Vagina (tissue), 2 donors: ENCODE measurements at regions not wholly inside any gene's neighbourhood (a gene's known extent, or its start where the extent isn't known, plus 50 kb on each side); places are given as distances from the start of the nearest gene placed in this dataset.

Source experiments
- DNase-seq, 2 donors: peaks; one replicate each; pipeline ENCODE4 v3.0.0-alpha.2; 2017; ENCODE audit errors: extremely low spot score in 2 of 2
- H3K27ac ChIP-seq: fragments of 200-600 bp; sonication (generic); one replicate; pipeline ENCODE4 v1.5.1; 2019
- H3K27me3 ChIP-seq: fragments of 200-600 bp; sonication (generic); one replicate; pipeline ENCODE4 v1.5.1; 2019
- H3K36me3 ChIP-seq, 2 donors: fragments of 200-600 bp; sonication (generic); one replicate each; pipeline ENCODE4 v1.5.1; 2017 to 2019
- H3K4me1 ChIP-seq: fragments of 200-600 bp; sonication (generic); one replicate; pipeline ENCODE4 v1.5.1; 2019
- H3K4me3 ChIP-seq, 2 donors: fragments of 200-600 bp; sonication (generic); 1 replicate in 1 of 2; 2 replicates in 1 of 2; pipeline ENCODE4 v1.5.1; 2016 to 2019
- H3K9me3 ChIP-seq: fragments of 200-600 bp; sonication (generic); one replicate; pipeline ENCODE4 v1.5.1; 2019
- POLR2A ChIP-seq, 2 donors: fragments of 450-650 bp; IDR thresholded peaks; one replicate each; pipeline ENCODE4 v1.6.1; 2017; ENCODE audit warnings: antibody characterized with exemption in 2 of 2, mild to moderate bottlenecking in 2 of 2, moderate library complexity in 2 of 2
- POLR2AphosphoS5 ChIP-seq, 2 donors: sonication (generic); formaldehyde crosslinking; IDR thresholded peaks; one replicate each; pipeline ENCODE4 v1.9.0; 2017; ENCODE audit warnings: antibody characterized with exemption in 2 of 2, mild to moderate bottlenecking in 2 of 2, low read depth in 1 of 2; ENCODE audit not compliant: insufficient read depth in 1 of 2
- intact Hi-C: fragments of 100-400 bp; cut with DNase I; formaldehyde crosslinking; loops from one replicate; pipeline ENCODE4 v1.15.1; 2023
- TF ChIP-seq, protein P1 (sequence below), 3 experiments: fragments of 450-650 bp in 2 of 3; fragments of 200-600 bp in 1 of 3; sonication (generic) in 1 of 3; IDR thresholded peaks; one replicate each; pipeline ENCODE4 v1.5.1; 2017 to 2019; ENCODE audit warnings: antibody characterized with exemption in 3 of 3, mild to moderate bottlenecking in 2 of 3, moderate library complexity in 2 of 3

DNA sequence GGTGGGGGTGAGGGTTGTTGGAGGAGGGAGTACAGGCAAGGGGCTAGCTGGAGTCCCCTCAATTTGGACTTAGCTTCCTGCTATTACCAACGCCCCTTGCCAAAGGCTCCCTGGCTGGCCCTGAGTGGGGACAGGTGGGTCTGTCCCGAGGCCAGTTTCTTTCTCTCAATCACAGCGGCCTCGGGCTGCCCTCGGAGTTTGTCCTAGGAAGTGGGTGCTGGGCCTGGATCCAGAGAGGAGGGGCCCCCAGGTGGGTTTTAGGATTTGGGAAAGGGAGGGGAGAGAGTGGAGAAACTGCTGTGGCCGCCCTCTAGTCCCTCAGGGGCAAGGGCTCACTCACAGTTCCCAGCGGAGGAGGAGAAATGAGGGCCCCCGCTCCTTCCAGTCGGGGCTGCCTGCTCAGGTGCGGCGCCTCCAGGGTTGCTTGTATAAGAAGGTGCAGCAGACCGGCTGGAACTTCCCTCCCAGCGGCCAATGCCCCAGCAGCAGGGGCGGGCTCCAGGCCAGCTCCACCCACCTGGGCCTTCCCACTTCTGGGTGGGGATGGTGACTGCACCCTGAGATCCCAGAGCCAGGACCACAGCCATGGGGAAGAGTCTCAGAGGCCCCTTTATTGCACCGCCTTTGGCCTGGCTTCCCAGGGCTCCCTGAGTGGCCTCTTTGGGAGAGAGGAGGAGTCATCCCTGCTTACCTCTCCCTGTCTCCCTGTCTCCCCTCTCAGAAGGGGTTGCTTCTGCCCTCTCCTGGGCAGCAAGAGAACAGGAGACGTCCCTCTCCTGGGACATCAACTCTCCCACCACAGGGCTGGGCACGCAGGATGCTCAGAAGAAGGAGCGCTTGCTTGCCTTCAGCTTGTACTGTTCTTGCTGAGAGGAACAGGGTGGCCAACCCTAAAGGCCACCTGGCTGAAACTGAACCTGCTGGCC, 112.0 kb upstream of the SMURF2 start:
- intact Hi-C loops: no loop called here
- Histone ChIP-seq H3K27me3 (no peaks in the 10 kb centered on the region), H3K4me3 (peak overlapping the region in 1 of 2 donors; percentile 23), H3K36me3 (no peaks in the 10 kb centered on the region), H3K27ac (no peak overlapping the region), H3K4me1 (peaks cover 38% of the 10 kb centered on the region), H3K9me3 (no peaks in the 10 kb centered on the region)
- no peak for TF ChIP-seq POLR2A (IDR thresholded peaks at IDR 0.05)
- TF ChIP-seq, protein P1, sequence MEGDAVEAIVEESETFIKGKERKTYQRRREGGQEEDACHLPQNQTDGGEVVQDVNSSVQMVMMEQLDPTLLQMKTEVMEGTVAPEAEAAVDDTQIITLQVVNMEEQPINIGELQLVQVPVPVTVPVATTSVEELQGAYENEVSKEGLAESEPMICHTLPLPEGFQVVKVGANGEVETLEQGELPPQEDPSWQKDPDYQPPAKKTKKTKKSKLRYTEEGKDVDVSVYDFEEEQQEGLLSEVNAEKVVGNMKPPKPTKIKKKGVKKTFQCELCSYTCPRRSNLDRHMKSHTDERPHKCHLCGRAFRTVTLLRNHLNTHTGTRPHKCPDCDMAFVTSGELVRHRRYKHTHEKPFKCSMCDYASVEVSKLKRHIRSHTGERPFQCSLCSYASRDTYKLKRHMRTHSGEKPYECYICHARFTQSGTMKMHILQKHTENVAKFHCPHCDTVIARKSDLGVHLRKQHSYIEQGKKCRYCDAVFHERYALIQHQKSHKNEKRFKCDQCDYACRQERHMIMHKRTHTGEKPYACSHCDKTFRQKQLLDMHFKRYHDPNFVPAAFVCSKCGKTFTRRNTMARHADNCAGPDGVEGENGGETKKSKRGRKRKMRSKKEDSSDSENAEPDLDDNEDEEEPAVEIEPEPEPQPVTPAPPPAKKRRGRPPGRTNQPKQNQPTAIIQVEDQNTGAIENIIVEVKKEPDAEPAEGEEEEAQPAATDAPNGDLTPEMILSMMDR (IDR thresholded peaks at IDR 0.05): no peak
- no peak for TF ChIP-seq POLR2AphosphoS5 (IDR thresholded peaks at IDR 0.05; ENCODE audit: insufficient read depth in 1 of 2, low read depth in 1 of 2)
- no peak for DNase-seq

DNA sequence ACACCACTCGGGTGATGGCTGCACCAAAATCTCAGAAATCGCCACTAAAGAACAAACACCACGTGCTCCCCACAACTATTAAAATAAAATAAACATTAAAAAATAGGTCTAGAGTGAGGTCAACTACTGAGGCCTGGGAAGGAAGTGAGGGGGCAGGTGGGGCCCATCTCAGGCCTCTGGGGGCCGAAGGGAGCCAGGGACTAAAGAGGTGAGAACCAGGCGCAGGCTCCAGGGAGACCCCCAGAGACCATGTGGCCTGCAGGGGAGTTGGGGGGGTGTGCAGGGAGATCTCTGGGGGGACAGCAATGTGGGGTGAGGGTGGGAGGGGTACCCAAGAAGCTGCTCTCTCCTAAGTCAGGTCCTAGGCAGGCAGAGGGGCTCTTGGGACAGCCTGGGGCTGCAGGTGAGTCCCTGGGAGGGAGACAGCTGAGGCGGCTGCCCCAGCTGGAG, 111.3 kb upstream of the SMURF2 start:
- Histone ChIP-seq H3K27ac (no peak overlapping the region), H3K4me3 (peak overlapping the region in 1 of 2 donors; percentile 23), H3K4me1 (peaks cover 33% of the 10 kb centered on the region), H3K27me3 (no peaks in the 10 kb centered on the region), H3K36me3 (no peaks in the 10 kb centered on the region), H3K9me3 (no peaks in the 10 kb centered on the region)
- DNase-seq: no peak
- TF ChIP-seq, protein P1 (IDR thresholded peaks at IDR 0.05): no peak
- no peak for TF ChIP-seq POLR2A (IDR thresholded peaks at IDR 0.05)
- no peak for TF ChIP-seq POLR2AphosphoS5 (IDR thresholded peaks at IDR 0.05; ENCODE audit: insufficient read depth in 1 of 2, low read depth in 1 of 2)
- intact Hi-C loops: no loop called here

DNA sequence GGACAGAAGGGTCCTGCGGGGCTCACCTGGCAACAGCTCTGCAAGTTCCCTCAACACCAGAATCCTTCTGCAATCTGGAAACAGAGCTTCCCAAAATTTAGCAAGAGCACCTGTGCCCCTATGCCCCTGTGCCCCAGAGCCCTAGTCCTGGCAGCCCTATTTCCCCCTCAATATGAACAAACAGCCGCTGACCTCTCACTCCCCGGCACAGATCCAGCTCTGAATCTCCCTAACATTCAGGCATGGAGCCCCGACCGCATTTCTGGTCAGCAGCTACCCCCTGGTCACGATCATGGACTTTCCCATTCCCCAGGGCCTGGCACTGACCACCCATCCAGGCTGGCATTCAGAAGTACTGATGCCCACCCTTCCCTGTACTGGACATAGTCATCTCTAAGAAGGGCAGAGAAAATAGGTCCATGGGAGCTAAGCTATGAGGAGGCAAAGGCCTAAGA, 110.8 kb upstream of the SMURF2 start:
- no peak for TF ChIP-seq POLR2AphosphoS5 (IDR thresholded peaks at IDR 0.05; ENCODE audit: insufficient read depth in 1 of 2, low read depth in 1 of 2)
- Histone ChIP-seq H3K27ac (no peak overlapping the region), H3K9me3 (no peaks in the 10 kb centered on the region), H3K27me3 (no peaks in the 10 kb centered on the region), H3K4me1 (peaks cover 28% of the 10 kb centered on the region), H3K4me3 (no peak overlapping the region), H3K36me3 (no peaks in the 10 kb centered on the region)
- no peak for DNase-seq
- intact Hi-C loops: no loop called here

DNA sequence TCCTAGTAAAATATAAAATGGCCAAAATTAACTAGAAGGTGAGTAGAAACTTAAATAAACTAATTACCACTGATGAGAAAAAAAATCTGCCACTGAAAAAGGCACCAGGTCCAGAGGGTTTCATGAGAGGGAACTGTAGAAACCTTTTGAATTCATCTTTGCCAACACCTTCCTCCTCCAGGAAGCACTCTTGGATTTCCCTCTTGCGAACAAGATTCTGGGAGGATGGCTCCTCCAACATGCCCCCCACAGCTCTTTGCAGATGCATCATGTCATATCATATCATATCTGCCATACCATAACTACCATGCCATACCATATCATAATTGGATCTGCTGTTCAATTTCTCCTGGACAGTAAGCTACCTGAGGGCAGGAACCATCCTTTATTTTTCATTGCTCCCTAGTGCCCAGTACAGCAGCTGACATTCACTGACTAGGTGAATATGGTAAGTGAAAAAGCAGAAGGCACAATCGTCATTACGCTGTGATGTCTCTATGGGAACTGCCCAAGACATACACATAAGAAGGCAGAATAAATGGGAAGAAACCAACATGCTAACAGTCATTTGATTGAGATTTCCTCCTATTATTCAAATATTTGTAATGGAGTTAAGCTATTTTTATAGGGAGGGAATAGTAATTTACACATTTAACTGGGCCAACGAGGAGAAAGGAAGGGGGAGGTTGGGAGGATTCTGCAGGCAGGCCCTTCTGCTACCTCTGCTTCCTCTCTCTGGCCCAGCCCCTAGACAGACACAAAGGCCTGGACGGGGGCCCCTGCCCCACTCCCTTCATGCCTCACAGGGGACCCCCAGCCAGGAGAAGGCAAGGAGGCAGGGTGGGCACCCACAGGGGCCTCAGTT, 110.1 kb upstream of the SMURF2 start:
- H3K27ac ChIP-seq: no peak overlapping the region
- no peaks in the 10 kb centered on the region for H3K36me3 ChIP-seq
- TF ChIP-seq POLR2AphosphoS5 (IDR thresholded peaks at IDR 0.05; ENCODE audit: insufficient read depth in 1 of 2, low read depth in 1 of 2) (no peak), POLR2A (IDR thresholded peaks at IDR 0.05) (no peak)
- TF ChIP-seq, protein P1 (IDR thresholded peaks at IDR 0.05): no peak
- no peak overlapping the region for H3K4me3 ChIP-seq
- H3K9me3 ChIP-seq: no peaks in the 10 kb centered on the region
- intact Hi-C loops: no loop called here
- no peaks in the 10 kb centered on the region for H3K27me3 ChIP-seq
- DNase-seq: no peak
- peaks cover 21% of the 10 kb centered on the region for H3K4me1 ChIP-seq

DNA sequence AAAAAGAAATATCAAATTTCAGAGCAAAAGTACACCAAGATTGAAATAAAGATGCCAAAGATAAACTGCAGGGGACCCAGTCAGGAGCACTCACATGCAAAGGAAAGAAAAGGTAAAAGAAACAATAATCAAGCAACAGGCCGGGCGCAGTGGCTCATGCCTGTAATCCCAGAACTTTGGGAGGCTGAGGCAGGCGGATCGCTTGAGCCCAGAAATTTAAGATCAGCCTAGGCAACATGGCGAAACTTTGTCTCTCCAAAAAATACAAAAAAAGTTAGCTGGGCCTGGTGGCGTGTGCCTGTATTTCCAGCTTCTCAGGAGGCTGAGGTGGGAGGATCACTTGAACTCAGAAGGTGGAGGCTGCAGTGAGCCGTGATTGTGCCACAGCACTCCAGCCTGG, 107.6 kb upstream of the SMURF2 start:
- Histone ChIP-seq H3K27me3 (no peaks in the 10 kb centered on the region), H3K36me3 (no peaks in the 10 kb centered on the region), H3K9me3 (no peaks in the 10 kb centered on the region), H3K4me1 (peaks cover 8% of the 10 kb centered on the region), H3K4me3 (no peak overlapping the region), H3K27ac (no peak overlapping the region)
- intact Hi-C loops: no loop called here
- TF ChIP-seq POLR2AphosphoS5 (IDR thresholded peaks at IDR 0.05; ENCODE audit: insufficient read depth in 1 of 2, low read depth in 1 of 2) (no peak), POLR2A (IDR thresholded peaks at IDR 0.05) (no peak)
- TF ChIP-seq, protein P1 (IDR thresholded peaks at IDR 0.05): no peak
- no peak for DNase-seq
